SIG-M5 treated with dmso at 0.1 percent for 504 hours (cell line): ENCODE measurements at regions not wholly inside any gene's neighbourhood (a gene's known extent, or its start where the extent isn't known, plus 50 kb on each side); places are given as distances from the start of the nearest gene placed in this dataset.

Experiments
- DNase-seq: peaks from one replicate; lab custom pipeline; 2025; ENCODE audit not compliant: unreplicated experiment; lab: John Stamatoyannopoulos, UW

GRCh38 chr6:105594821-105595220 lies 191.9 kb upstream of the PREP start:
- DNase-seq = no peak

DNA sequence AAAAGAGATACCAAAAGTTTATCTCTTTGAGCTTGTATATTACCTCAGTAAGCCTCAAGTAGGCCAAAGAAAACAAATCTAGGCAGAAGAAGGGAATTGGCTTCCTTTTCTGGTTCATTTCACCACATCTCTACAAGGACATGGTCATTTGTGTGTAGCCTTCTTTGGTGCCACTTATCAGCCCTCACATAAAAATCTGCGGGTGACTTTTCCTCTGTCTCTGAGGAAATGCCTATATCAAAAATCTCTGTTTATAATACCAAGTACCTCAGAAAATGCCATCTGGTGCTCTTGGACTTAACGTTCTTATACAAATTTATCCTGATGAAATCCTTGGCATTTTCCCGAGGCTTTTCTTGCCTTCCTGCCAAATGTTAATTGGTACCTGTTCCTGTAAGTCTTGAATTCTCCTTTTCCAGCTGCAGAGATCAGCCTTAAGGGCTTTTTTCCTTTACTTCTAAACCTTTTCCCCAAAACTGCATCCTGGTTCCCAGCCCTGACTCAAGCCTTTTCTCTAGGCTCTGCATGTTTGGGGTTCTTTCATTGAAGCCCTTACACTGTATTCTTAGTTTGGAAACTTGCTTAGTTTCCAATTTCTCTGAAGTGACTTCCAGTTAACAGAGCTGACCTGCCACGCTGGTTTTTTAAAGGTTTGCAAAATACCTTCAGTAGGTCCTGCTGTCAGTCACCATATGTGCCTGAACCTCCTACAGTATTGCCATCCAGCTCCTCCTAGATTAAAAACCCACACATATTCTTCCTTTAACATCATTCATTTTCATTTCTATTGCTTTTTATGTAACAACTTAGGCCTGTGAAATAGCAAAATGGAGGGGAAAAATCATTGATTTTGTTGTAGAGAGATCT lies 191.2 kb upstream of the PREP start:
- DNase-seq = no peak

DNA sequence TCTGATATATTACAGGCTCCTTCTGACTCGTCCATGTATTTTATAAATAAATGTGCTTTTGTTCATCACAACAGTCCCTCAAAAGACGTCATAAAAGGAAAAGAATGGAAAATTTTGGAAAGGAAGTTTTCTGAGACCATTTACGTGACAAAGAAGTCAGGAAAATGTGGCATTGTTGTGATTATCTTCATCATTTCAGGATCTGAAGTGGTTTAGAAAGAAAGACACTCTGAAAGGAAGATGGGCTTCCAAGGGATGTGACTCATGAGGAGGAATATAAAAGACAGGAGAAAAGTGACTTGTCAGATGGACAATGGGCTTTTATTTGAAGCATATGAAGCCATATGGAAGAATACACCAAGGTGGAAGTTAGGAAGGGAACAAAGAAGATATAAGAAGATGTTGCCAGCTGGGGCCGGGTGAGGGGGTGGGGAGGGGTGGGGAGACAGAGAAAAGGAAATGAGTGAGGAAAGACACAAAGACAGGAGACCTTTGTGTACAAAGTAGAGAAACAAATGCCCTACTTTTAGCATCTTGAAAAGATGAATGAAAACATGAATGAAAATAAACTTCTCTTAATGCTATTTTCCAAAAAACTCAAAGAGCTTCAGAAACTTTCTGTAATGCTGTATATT lies 190.3 kb upstream of the PREP start:
- DNase-seq = no peak

- no peak for DNase-seq
Measured at GRCh38 chr6:105592329-105592728, 189.4 kb upstream of the PREP start.

DNA sequence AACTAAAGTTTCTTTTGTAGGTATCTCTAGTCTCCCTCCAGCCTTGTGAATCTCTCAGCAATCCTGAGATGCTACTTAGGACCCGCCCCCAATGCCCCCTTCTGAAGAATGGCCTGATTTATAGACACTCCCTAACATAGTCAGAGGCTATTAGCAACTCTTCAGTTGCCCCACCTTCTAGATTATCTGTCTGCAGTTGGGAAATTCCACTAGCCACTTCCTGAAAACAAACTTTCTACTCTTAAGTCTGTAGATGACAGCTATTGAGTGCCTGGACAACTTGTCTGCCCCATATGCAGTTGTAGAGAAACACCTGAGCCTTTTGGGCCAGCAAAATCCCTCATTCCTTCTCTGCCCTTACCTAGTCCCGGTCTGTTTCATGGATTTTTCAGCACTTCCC lies 188.2 kb upstream of the PREP start:
- peak; percentile 74 for DNase-seq

GRCh38 chr6:105588123-105588710 lies 185.3 kb upstream of the PREP start:
- DNase-seq = no peak

DNA sequence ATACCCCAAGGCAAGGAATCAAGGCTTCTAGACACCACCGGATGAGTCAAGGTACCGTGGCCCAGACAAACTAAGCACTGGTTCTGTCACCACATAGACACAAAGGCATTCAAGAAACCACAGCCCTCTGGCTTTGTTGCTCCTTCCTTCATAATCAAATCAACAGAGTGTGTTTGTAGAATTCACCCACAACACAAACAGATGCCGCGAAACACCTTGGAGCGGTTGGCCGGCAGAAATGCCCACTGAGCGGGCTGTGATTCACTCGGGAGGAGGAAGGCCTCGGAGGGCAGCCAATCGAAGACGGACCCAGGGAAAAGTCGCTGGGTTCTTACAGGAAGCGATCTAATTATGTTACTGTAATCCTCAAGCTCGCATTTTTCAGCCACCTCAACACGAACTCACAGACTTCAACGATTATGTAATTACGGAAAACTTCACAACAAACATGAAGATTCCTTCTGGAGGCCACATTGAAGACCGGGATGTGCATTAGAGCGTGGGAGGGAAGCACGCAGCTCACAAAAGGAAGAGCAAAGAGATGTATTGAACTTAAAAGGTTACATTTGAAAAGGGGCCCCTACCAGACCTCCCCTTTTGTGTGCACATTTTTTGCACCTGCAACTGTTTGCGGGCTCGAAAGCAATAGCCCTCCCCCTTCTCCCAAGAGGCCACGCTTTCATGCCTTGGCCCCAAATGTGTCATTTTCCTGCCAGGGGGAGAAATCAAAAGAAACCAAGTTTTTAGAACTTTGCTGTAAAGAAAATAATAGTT lies 184.7 kb upstream of the PREP start:
- DNase-seq = no peak

DNA sequence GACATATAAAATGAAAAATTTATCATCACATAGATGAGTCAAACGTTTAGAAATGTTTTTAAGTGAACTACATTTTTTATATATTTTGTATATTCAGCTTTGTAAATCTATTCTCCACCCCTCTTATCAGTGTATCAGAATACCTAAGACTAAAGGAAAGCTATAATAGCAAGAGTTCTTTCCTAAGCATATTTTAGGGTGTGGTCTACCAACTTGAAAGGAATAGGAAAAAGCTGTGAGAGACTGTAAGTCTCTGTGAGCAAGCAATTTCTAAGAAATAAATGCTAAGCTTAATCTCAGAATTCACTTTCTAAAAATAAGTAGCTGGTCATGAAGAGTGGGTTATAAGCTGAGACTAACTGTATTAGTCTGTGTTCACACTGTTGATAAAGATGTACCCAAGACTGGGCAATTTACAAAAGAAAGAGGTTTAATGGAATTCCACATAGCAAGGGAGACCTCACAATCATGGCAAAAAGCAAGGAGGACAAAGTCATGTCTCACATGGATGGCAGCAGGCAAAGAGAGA lies 175.4 kb upstream of the PREP start:
- DNase-seq = no peak

DNA sequence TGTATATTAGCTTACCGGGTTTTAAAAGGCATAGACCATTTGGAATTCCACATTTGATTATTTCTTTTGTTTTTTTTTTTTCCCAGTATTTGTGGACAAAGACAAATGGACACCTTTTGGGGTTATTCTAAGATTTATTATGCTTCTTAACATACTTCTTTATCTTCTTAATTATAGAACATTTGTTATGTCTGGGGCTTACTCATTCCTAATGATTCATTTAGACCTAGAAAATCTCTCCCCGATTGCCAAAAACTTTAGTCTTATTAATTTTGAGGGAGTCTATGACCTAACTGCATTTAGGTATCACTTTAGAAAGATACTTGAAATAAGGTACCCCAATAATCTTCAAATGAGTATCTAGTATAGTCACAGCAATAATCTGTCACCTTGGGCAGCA lies 170.7 kb upstream of the PREP start:
- DNase-seq = no peak

DNA sequence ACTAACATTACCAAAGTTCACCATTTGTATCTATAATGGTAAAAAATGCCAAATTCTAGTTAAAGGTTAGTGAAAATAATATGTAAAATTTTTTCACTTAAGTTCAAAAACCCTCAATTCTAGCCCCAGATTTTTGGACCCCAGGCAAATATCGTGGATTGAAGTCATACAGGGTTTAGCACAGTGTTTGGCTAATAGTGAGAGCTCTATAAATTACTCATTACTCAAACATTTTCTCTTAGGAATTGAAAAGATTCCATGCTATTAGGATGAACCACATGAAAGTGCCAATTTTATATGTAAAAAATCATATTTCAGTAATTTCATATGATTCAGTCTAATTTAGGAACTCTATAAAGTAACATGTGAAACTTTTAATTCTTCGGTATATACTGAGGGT lies 170.3 kb upstream of the PREP start:
- DNase-seq = no peak

- no peak for DNase-seq
Measured at GRCh38 chr6:105570416-105570815, 167.5 kb upstream of the PREP start.

DNA sequence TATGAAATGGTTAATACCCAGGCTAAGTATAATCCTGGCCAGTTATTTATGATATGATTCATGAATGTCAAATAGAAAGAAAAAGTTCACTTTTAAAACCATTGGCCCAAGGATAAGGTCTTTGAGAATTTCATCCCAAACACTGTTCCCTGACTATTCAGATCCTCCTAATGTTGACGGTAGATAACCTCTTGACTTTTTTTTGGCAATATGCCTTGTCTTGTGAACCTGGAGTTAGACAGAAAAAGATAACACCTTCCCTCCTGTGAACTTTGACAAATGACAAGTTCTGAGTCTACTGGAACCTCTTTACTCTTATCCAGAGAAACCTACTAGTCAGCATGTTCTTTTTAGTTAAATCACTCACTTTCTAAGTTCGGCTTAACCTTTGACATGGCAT lies 166.8 kb upstream of the PREP start:
- DNase-seq = no peak

GRCh38 chr6:105568751-105569150 lies 165.9 kb upstream of the PREP start:
- DNase-seq = no peak

DNA sequence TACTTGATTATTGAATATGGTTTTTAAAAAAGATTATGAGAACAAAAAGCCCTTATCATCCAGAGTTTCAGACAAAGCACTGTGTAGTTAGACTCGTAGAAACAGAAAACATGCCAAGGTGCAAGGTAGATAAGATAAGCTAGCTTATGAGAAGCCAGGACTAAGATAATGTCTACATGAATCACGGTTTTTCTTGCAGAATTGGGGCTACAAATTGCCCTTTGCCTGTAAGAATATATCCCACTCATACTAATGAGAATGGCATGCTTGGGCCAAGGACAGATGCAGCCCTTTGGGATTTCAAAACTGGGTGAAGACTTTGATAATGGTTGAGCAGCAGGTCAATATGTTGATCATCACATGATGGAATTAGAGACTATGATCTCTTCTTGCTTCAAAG lies 165.3 kb upstream of the PREP start:
- DNase-seq = no peak

- no peak for DNase-seq
Measured at GRCh38 chr6:105567140-105567539, 164.3 kb upstream of the PREP start.

GRCh38 chr6:105566503-105566902 lies 163.6 kb upstream of the PREP start:
- no peak for DNase-seq

GRCh38 chr6:105564121-105564902 lies 161.4 kb upstream of the PREP start:
- DNase-seq = no peak

- DNase-seq = no peak
Measured at GRCh38 chr6:105562027-105562426, 159.1 kb upstream of the PREP start.

GRCh38 chr6:105561486-105561885 lies 158.6 kb upstream of the PREP start:
- DNase-seq = peak; percentile 5

- no peak for DNase-seq
Measured at GRCh38 chr6:105560611-105561066, 157.8 kb upstream of the PREP start.
